Loucy (cell line): ENCODE measurements at regions not wholly inside any gene's neighbourhood (a gene's known extent, or its start where the extent isn't known, plus 50 kb on each side); places are given as distances from the start of the nearest gene placed in this dataset.

Experiments used
- CTCF ChIP-seq: fragments of 200-600 bp; sonication (generic); conservative IDR thresholded peaks from 2 replicates; pipeline ENCODE4 v1.5.1; 2014; ENCODE audit warnings: mild to moderate bottlenecking, antibody characterized with exemption, low read length
- EZH2phosphoT487 ChIP-seq: fragments of 200-600 bp; IDR thresholded peaks from 2 replicates; pipeline ENCODE4 v1.6.1; 2018; ENCODE audit warnings: antibody characterized with exemption, mild to moderate bottlenecking, moderate library complexity, borderline replicate concordance

GRCh38 chr3:82636177-82636576, 874.7 kb upstream of the GBE1 start:
- TF ChIP-seq EZH2phosphoT487 (no peak), CTCF (no peak)
